NCI-H69 (cell line): ENCODE measurements at regions not wholly inside any gene's neighbourhood (a gene's known extent, or its start where the extent isn't known, plus 50 kb on each side); places are given as distances from the start of the nearest gene placed in this dataset.
"Not testable (repeated sequence)": the region's sequence is repeated elsewhere in the genome, so short reads cannot be mapped to it uniquely, and the experiment has no call there.

Experiments used
- DNase-seq: peaks from one replicate; lab custom pipeline; 2025; lab: John Stamatoyannopoulos, UW

DNA sequence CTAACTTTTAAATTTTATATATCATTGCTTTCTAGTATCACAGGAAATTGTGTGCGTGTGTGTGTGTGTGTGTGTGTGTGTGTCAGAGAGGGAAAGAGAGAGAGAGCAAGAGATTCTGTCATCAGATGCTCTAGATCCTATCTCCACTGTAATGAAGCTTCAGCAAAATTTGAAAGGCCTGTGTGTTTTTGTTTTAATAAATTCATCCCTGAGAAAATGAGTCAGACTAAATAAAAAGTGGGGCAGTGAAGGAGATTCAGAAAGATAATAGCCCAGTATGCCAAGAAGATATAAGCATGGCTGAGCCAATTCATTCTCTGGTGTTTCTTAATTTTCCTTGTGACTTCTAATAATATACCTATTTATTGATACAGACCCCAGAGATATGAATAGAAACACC, 184.2 kb upstream of the TMEM196 start:
- DNase-seq, result no peak

DNA sequence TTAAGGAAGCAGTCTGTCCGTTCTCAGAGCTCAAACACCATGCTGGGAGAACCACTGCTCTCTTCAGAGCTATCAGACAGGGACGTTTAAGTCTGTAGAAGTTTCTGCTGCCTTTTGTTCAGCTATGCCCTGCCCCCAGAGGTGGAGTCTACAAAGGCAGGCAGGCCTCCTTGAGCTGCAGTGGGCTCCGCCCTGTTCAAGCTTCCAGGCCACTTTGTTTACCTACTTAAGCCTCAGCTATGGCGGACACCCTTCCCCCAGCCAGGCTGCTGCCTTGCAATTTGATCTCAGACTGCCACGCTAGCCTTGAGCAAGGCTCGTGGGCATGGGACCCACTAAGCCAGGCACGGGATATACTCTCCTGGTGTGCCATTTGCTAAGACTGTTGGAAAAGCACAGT, 180.7 kb upstream of the TMEM196 start:
- not testable (repeated sequence) for DNase-seq

DNA sequence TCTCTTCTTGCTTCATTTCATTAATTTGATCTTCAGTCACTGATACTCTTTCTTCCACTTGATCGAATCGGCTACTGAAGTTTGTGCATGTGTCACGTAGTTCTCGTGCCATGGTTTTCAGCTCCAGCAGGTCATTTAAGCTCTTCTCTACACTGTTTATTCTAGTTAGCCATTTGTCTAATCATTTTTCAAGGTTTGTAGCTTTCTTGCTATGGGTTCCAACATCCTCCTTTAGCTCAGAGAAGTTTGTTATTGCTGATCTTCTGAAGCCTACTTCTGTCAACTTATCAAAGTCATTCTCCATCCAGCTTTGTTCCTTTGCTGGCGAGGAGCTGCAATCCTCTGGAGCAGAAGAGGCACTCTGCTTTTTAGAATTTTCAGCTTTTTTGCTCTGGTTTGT, 180.0 kb upstream of the TMEM196 start:
- not testable (repeated sequence) for DNase-seq

DNA sequence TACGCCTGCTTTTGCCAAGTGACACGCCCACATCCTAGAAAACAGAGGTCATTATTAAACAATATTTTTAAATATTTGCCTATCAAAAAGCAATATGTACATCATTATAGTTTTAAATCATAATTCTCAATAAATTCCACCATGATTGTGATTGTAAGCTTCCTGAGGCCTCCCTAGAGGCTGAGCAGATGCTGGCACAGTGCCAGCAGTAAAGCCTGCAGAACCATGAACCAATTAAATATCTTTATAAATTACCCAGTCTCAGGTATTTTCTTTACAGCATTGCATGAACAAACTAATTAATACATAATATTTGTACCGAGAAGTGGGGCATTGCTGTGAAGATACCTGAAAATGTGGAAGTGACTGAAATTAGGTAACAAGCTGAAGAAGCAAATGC, 174.7 kb upstream of the TMEM196 start:
- DNase-seq, result no peak

DNA sequence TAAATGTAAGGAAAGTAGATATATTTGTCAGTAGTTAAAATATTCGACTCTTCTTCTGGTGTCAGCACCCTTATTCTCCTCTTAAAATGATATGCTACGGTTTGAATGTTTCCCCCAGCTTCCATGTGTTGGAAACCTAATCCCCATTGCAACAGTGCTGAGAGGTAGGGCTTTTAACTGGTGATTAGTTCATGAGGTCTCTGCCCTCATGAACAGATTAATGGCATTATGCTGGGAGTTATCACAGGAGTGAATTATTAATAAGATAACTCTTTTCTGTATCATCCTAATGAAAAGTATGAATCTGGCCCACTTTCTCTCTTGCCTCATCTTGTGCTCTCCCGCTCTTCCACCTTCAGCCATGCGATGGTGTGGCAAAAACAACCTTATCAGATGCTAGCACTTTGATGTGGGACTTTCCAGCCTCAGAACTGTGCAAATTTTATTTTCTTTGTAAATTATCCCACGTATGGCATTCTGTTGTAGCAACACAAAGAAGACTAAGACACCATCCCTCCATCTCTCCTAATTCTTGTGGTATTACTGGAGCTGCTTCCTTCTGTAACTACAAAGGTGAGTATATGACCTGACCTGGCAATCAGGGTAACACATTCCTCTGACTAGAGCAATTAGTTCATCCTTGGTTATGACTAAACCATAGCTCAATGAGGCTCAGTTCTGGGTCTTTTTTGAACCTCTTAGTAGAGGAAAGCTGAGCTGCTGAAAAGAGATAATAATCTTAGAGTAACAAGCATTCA, 171.1 kb upstream of the TMEM196 start:
- peak; percentile 31 for DNase-seq

DNA sequence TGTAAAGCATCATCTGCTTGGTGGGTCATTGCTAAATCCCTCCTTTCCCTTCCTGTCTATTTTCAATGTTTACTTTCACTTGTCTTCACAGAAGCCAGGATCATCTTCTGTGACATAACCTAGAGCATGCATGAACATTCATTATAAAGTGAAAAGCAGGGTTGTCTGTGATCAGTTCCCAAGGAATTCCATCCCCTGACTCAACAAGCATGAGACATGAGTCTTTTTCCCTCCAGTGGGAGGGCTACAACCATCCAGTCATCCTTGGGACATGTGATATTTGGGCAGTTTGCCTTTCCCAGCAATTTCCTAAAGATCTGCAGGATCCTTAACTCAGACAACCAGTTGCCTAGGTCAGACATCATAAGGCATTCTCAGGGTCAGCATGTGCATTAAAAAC, 166.3 kb upstream of the TMEM196 start:
- DNase-seq, result no peak

DNA sequence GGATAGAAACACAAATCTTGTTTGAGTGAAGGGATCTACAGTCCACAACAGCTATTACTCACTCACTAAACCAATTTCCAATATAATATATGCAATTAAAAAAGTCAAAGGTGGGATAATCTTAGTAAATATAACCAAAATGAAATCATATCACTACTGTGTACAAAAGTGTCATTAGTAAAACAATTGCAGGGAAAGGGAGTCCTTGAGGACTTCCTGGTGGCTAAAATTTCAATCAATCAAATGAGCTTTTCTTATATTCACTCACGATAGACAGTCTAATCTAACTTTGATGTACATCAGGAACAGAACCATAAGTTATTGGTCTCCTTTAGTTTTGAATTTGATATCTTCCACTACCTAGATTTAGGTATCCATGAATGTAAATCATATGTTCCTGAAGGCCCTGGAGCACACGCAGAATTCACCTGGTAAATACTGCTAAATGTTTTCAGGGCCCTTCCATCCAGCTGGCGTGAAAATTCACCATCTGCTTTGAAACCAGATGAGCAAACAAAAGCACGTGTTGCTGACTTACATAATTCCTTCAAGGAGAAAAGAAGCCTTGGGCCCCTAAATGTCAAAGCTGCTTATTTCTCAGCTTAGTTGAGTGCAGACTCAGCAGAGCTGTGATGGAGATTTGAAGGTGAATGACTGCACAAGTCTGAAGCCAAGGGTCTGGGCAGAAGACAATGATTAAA, 159.3 kb upstream of the TMEM196 start:
- DNase-seq, result peak; percentile 97

DNA sequence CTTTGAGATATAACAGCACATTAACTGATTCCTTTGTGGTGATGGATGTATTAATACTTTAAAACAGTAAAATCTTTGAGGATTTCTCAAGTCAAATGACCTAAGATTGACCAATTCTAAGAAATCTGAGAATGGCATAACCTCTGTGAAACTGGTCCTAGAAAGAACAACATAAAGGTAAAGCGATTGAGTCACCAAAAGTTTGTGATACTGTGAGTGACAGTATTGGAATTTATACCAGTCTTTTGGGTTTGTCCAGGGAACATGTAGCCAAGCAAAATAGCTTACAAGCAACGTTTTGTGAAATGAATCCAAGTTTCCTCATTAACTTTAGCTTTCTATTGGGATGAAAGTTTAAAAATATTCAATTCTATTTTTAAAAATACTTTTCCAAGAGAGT, 157.4 kb upstream of the TMEM196 start:
- DNase-seq, result no peak

DNA sequence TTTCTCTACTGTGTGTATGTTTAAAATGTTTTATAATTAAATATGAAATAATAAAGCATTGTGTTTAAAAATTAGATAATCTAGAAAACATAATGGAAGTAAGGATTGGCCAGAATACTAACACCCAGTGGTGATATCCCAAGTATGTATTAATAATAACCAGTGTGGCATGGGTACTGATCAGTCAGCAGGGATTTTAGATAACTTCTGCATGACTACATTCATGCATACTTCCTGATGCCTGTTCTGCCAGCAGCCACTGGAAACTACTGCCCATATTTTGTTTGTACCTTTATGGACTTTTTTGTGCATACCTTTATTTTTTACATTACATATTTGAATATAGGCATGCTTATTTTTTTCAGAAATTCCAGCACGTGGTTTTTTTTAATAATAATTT, 156.6 kb upstream of the TMEM196 start:
- DNase-seq, result no peak

DNA sequence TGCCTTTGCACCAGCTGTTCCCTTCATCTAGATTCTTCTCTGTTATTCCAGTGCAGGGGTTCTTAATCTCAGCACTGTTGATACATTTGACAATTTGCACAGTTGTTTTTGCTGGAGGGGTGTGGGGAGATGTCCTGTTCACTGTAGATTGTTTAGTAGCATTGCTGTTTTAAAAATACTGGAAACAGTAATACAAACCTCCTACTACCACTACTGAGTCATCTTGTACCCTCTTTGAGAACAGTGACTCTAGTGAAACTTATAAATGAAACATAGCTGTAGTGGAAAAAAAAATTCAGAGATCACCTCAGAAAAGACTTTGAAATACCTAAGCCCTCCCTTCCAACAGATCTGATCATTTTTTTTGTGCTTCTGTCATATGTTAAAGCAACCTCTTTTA, 154.8 kb upstream of the TMEM196 start:
- DNase-seq, result no peak

DNA sequence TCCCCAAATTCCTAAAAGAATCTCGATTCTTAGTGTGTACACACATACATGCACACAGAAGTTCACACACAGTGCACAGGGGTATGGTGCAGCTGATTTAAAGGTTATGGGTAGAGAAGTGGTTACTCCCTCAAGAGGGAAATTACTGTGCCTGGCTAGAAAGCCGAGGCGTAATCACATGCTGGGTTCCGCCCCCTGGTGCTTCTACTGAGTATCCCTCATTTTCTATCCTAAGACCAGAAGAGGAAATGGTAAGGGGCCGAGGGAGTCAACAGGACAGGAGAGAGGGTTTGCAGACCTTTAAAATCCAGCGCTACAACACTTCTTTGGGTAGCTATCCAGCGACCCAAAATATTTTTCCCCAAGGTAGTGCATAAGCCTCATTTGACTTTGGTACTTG, 147.3 kb upstream of the TMEM196 start:
- DNase-seq, result no peak

DNA sequence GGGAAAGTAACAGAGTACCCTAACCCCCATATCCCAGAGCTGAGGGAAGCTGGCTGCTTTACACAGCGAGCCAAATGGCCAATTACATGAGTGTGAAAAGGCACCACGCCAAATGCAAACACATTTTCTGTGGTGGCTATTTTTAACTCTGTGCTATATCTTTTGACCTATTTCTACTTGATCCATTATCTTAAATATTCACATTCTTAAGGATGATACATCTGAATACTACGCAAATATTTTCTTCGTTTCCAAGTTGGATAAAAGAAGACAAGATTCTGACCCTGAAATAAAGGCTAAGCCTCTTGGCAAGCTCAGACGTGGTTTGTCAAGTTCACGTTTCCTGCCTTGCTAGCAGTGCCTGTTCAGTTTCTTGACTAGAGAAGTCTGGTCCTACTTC, 146.7 kb upstream of the TMEM196 start:
- DNase-seq, result peak; percentile 26

DNA sequence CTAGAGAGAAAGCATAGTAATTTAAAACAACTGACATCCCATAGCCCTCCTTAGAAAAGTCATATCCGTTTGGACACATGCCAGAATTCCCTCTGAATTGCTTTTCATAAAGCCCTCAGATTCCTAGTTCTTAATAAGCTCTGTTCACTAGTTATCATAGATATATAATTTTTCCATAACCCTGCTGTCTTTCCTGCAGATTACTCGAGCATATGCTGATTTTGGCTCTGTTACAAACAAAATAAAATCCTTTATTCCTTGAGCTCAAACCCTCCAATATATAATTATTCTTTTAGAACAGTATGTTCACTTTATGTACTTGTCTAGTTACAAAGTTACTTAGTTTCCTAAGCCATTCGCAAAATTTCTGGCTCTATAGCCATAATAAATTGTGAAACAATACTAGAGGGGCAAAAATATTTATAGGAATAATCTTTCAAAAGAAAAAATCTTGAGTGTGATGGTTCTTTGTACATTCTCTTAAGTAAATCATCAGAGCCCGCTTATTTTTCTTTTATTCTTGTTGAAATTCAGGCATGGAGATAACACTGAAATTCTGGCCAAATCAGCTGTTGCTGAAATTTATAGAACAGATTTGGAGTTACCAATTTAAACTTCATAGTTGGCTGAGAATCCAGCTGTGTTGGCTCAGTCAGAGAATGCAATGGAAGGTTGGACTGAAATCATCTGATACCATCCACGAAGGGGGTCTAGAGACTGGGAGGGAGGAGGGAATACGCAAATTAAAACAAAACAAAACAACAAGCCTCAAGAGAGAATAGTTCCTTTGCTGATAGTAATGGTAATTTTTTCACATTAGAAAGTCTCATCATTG, 146.1 kb upstream of the TMEM196 start:
- DNase-seq, result peak; percentile 91

DNA sequence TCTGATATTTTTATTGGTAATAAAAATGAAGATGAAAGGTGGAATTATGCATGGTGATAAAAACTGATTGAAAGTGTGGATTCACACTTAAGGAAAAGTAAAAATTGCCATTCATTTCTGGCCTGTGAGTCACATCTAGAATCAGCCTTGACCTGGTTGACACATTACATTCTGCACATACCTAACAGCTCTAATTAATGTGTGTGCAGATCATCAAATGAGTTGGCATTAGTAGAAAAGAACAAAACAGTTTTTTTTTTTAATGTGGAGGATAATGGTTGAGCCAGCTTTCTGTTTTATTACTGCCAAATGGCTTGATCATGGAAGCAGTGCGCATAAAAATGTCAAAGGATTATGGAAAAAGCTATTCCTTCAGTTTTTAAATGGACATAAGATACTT, 142.6 kb upstream of the TMEM196 start:
- peak; percentile 65 for DNase-seq

DNA sequence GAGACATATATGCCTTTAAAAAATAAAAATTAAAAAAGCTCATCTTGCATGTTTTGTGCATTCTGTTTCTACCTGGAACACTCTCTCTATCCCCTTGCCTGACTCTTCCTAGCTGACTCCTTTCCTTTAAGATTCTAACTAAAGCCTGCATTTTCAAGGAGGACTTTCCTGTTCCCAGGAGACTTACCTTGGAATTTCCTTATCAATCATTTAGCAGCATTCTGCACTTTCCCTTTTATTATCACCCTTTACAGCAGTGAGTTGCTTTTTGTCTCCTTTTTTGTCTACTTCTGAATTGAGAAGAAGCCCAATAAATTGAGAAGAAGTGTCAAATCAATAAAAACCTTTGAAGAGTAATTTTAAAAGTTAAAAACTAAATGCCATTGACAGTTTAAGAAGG, 142.2 kb upstream of the TMEM196 start:
- peak; percentile 22 for DNase-seq

DNA sequence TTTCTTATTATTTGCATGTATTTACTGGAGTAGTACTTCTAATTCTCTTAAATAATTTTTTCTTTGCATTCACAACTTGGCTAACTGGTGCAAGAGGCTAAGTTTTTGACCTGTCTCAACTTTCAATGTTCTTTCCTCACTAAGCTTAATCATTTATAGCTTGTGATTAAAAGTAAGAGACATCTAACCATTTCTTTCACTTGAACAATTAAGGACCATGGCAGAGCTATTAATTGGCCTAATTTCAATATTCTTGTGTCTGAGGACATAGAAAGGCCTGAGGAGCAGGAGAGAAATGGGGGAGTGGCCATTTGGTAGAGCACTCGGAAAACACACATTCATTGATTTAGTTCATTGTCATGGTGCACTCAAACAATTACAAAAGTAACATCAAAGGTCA, 141.4 kb upstream of the TMEM196 start:
- no peak for DNase-seq

DNA sequence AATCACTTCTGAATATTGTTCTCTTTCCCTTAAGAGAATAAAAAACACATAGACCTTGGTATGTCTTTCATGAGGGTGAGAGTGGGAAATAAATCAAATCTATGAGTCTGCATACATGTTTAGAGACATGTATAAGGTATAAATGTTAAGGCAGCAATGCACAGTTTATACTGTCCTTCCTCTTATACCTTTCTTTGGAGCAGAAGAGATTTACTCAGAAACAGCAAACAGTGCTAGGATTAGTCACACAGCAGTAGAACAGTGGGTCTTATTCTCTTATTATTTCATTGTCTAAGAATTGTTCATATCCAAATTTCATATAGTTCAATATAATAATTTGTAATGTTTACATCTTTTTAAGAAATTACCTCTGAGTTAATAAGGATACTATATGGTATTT, 126.7 kb upstream of the TMEM196 start:
- DNase-seq, result no peak

DNA sequence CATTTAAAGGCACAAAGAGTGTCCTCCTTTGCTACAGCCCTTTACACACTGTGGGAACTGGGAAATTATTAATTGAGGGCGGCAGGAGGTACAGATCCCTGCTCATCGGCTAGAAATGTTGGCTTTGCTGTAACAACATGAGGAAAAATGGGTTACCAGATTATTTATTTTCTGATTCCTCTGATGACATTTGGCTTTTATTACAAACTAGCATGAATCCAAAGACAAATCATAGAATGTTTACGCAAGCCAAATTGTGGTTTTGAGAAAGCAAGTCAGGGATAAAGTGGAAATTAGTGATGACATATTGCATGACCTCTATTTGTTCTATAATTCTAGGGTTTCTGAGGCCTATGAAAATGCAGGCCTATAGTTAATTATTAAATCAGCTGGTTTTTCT, 126.1 kb upstream of the TMEM196 start:
- DNase-seq, result peak; percentile 40

DNA sequence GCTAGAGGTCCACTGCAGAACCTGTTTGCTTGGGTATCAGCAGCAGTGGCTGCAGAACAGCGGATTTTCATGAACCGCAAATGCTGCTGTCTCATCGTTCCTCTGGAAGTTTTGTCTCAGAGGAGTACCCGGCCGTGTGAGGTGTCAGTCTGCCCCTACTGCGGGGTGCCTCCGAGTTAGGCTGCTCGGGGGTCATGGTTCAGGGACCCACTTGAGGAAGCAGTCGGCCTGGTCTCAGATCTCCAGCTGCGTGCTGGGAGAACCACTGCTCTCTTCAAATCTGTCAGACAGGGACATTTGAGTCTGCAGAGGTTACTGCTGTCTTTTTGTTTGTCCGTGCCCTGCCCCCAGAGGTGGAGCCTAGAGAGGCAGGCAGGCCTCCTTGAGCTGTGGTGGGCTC, 109.5 kb upstream of the TMEM196 start:
- DNase-seq, result not testable (repeated sequence)

DNA sequence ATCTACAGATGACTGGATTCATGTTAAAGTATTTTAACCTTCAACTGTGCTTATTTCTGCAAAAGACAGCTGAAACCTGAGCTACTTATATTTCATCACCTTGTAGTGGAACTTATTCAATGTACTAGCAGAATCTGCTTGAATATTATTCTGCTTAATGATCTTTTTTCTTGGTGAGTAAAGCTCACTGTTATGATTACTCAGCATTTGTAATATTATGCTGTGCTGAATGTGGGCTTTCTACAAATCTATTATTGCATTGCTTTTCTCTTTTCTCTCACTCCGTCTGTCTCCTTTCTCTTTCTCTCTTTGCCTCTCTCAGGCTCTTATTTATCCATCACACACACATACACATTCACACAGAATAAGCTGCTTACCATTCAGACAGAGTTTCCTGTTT, 98.7 kb upstream of the TMEM196 start:
- DNase-seq, result no peak

DNA sequence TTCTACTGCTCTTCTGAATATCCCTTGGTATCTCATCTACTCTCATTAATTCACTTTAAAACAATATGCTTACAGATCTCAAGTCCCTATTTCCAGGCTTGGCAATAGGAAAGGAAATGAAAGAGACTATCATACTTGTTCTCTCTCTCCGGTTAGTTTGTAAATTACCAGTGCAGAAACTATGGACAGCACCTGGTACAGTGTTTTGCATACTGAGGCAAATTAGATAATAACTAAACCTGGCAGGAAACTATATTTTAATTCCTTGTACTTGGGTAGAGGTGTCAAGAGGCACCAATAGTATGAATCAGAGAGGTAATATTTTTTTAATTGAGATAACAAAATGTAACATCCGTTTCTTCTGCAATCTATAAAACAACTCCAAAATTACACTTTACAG, 97.7 kb upstream of the TMEM196 start:
- DNase-seq, result no peak

DNA sequence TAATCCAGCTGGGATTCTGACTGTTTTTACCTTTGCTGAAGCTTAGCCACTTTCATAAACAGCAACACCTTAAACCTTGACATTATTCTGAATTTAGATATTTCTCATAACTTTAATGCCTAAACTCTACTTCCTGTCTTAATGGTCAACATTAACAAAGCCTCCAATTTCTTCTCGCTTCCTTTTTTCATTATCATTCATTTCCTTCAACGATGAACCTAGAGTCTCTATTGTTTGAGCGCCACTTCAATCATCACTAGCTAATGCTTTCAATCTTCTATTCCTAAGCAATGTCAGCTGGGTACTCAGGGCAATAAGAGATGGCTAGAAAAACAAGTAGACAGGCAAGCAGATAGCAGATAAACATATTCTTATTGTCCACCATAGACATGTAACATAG, 96.6 kb upstream of the TMEM196 start:
- DNase-seq, result no peak

DNA sequence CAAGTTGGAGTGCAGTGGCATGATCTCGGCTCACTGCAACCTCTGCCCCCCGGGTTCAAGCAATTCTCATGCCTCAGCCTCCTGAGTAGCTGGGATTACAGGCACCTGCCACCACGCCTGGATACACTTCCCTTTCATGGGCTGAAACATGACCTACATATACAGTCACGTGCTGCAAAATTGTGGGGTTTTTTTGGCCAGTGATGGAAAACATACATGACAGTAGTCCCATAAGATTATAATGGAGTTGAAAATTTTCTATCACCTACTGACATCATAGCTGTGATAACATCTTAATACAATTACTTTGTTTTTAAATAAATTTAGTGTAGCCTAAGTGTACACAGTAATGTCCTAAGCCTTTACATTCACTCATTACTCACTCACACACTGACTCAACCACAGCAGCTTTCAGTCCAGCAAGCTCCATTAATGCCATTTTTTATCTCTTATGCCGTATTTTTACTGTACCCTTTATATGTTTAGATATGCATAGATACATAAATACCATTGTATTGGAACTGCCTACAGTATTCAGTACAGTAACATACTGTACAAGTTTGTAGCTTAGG, 79.9 kb upstream of the TMEM196 start:
- DNase-seq, result no peak
